ENCODE measurements at regions not wholly inside any gene's neighbourhood (a gene's known extent, or its start where the extent isn't known, plus 50 kb on each side); places are given as distances from the start of the nearest gene placed in this dataset.

- Histone ChIP-seq H3K4me1 (no peaks in the 10 kb centered on the region), H3K27ac (no peak overlapping the region), H3K4me3 (no peak overlapping the region), H3K9me3 (no peaks in the 10 kb centered on the region), H3K36me3 (no peaks in the 10 kb centered on the region), H3K27me3 (no peaks in the 10 kb centered on the region)
- DNase-seq = no peak
- TF ChIP-seq POLR2A (IDR thresholded peaks at IDR 0.05) = no peak
- TF ChIP-seq CTCF (IDR thresholded peaks at IDR 0.05) = no peak
- WGBS (ENCODE audit: insufficient coverage, low coverage, low lambda C conversion rate, missing lambda C conversion rate) = 78% methylated on average over 8 of the region's 9 CpGs
- no peak for ATAC-seq
- intact Hi-C loops (cut with DNase I) = no loop called here
Measured at GRCh38 chr2:15835991-15836688, 104.2 kb upstream of the MYCN start.

- Histone ChIP-seq H3K9me3 (no peaks in the 10 kb centered on the region), H3K27me3 (no peaks in the 10 kb centered on the region), H3K36me3 (no peaks in the 10 kb centered on the region), H3K4me1 (no peaks in the 10 kb centered on the region), H3K27ac (no peak overlapping the region), H3K4me3 (no peak overlapping the region)
- intact Hi-C loops (cut with DNase I) = no loop called here
- WGBS (ENCODE audit: insufficient coverage, low coverage, low lambda C conversion rate, missing lambda C conversion rate) = 92% methylated on average over 11 of the region's 13 CpGs
- TF ChIP-seq CTCF (IDR thresholded peaks at IDR 0.05) (no peak), POLR2A (IDR thresholded peaks at IDR 0.05) (no peak)
- DNase-seq (no peak), ATAC-seq (no peak)
Measured at GRCh38 chr2:15836689-15837610, 103.4 kb upstream of the MYCN start.

- no peak overlapping the region for H3K27ac ChIP-seq
- WGBS (ENCODE audit: insufficient coverage, low coverage, low lambda C conversion rate, missing lambda C conversion rate) = 91% methylated on average over 9 of the region's 13 CpGs
- no peak overlapping the region for H3K4me3 ChIP-seq
- DNase-seq (no peak), ATAC-seq (no peak)
- H3K27me3 ChIP-seq = no peaks in the 10 kb centered on the region
- TF ChIP-seq POLR2A (IDR thresholded peaks at IDR 0.05) (no peak), CTCF (IDR thresholded peaks at IDR 0.05) (no peak)
- H3K4me1 ChIP-seq = no peaks in the 10 kb centered on the region
- intact Hi-C loops (cut with DNase I) = no loop called here
- H3K9me3 ChIP-seq = no peaks in the 10 kb centered on the region
- H3K36me3 ChIP-seq = no peaks in the 10 kb centered on the region
Measured at GRCh38 chr2:15838481-15839090, 101.8 kb upstream of the MYCN start.

GRCh38 chr2:15839426-15840124 is 100.8 kb upstream of the MYCN start:
- DNase-seq (no peak), ATAC-seq (no peak)
- intact Hi-C loops (cut with DNase I) = no loop called here
- TF ChIP-seq CTCF (IDR thresholded peaks at IDR 0.05) = no peak
- TF ChIP-seq POLR2A (IDR thresholded peaks at IDR 0.05) = no peak
- Histone ChIP-seq H3K27ac (no peak overlapping the region), H3K27me3 (no peaks in the 10 kb centered on the region), H3K4me3 (no peak overlapping the region), H3K36me3 (no peaks in the 10 kb centered on the region), H3K9me3 (no peaks in the 10 kb centered on the region), H3K4me1 (no peaks in the 10 kb centered on the region)
- 75% methylated on average over 8 of the region's 9 CpGs for WGBS (ENCODE audit: insufficient coverage, low coverage, low lambda C conversion rate, missing lambda C conversion rate)

Data from right lobe of liver (tissue), 6 donors.